Natural killer cell treated with Interleukin-12 subunit alpha and Interleukin-12 subunit beta and Interleukin-15 and Interleukin-18, amount 100 ng/mL, for 72 hours (primary cell): ENCODE measurements at regions not wholly inside any gene's neighbourhood (a gene's known extent, or its start where the extent isn't known, plus 50 kb on each side); places are given as distances from the start of the nearest gene placed in this dataset.

Source experiments
- ATAC-seq, 2 donors: fragments of 150-1000 bp; cut with Tn5 transposase in 1 of 2; sonication (Bioruptor Pico), chemical (Tn5 transposase) in 1 of 2; 2 replicates each; pipeline ENCODE4 v1.10.0; 2021
- DNase-seq: peaks from one replicate; pipeline ENCODE4 v3.0.0; 2022; ENCODE audit warnings: low spot score
- H3K27ac Mint-ChIP-seq, 2 donors: 1 replicate in 1 of 2; 2 replicates in 1 of 2; pipeline ENCODE4 v1.8.0; 2022; ENCODE audit warnings: mixed read lengths in 2 of 2, mild to moderate bottlenecking in 1 of 2, moderate library complexity in 1 of 2
- H3K27me3 Mint-ChIP-seq, 2 donors: 1 replicate in 1 of 2; 2 replicates in 1 of 2; pipeline ENCODE4 v1.8.0; 2022; ENCODE audit warnings: mixed read lengths in 2 of 2
- H3K36me3 Mint-ChIP-seq: one replicate; pipeline ENCODE4 v1.8.0; 2022; ENCODE audit warnings: mixed read lengths
- H3K4me1 Mint-ChIP-seq, 2 donors: 1 replicate in 1 of 2; 2 replicates in 1 of 2; pipeline ENCODE4 v1.8.0; 2022; ENCODE audit warnings: low read depth in 2 of 2, mixed read lengths in 2 of 2, mild to moderate bottlenecking in 1 of 2
- H3K4me3 Mint-ChIP-seq: one replicate; pipeline ENCODE4 v1.8.0; 2022; ENCODE audit warnings: mixed read lengths
- H3K9me3 Mint-ChIP-seq: 2 replicates; pipeline ENCODE4 v1.8.0; 2022; ENCODE audit warnings: mixed read lengths

- H3K27ac Mint-ChIP-seq: no peak overlapping the region
- H3K9me3 Mint-ChIP-seq: peaks cover 3% of the 10 kb centered on the region
- no peak for DNase-seq
- no peak overlapping the region for H3K4me3 Mint-ChIP-seq
- H3K27me3 Mint-ChIP-seq: peaks cover 0 to 7% of the 10 kb centered on the region in 2 donors
- no peaks in the 10 kb centered on the region for H3K36me3 Mint-ChIP-seq
- ATAC-seq: no peak
- H3K4me1 Mint-ChIP-seq: no peaks in the 10 kb centered on the region
Observed at GRCh38 chr2:117692001-117692763, 122.3 kb upstream of the DDX18 start.

DNA sequence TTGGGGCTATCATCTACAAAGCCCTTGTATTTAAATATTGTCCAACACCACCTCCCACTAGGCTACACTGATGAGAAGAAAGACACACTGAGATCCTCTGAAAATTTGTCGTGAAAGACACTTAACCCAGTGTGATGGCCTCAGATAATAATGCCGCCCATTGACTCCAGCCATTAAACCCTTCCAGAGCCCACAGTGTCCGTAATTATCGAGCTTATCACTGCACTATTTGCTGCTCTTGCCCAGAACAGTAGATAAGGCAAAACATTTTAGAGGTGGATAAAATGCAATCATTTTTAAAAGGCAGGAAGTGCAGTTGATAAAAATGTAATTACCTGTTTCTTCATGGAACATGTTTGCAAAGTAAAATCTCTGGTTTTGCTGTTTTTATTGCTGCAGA, 121.3 kb upstream of the DDX18 start:
- Mint-ChIP-seq H3K9me3 (peaks cover 3% of the 10 kb centered on the region), H3K27me3 (peaks cover 0 to 3% of the 10 kb centered on the region in 2 donors), H3K36me3 (no peaks in the 10 kb centered on the region), H3K27ac (no peak overlapping the region), H3K4me1 (no peaks in the 10 kb centered on the region), H3K4me3 (no peak overlapping the region)
- DNase-seq (no peak), ATAC-seq (no peak)

- no peak for ATAC-seq
- no peak for DNase-seq
- H3K9me3 Mint-ChIP-seq: peaks cover 3% of the 10 kb centered on the region
- no peaks in the 10 kb centered on the region for H3K27me3 Mint-ChIP-seq
- no peaks in the 10 kb centered on the region for H3K36me3 Mint-ChIP-seq
- H3K4me3 Mint-ChIP-seq: no peak overlapping the region
- no peak overlapping the region for H3K27ac Mint-ChIP-seq
- no peaks in the 10 kb centered on the region for H3K4me1 Mint-ChIP-seq
Observed at GRCh38 chr2:117693651-117694050, 120.8 kb upstream of the DDX18 start.

- no peaks in the 10 kb centered on the region for H3K4me1 Mint-ChIP-seq
- ATAC-seq (no peak), DNase-seq (no peak)
- no peaks in the 10 kb centered on the region for H3K36me3 Mint-ChIP-seq
- no peak overlapping the region for H3K4me3 Mint-ChIP-seq
- no peaks in the 10 kb centered on the region for H3K27me3 Mint-ChIP-seq
- H3K27ac Mint-ChIP-seq: no peak overlapping the region
- H3K9me3 Mint-ChIP-seq: peaks cover 3% of the 10 kb centered on the region
Observed at GRCh38 chr2:117698287-117698686, 116.2 kb upstream of the DDX18 start.

- H3K4me1 Mint-ChIP-seq: no peaks in the 10 kb centered on the region
- peaks cover 3% of the 10 kb centered on the region for H3K9me3 Mint-ChIP-seq
- no peaks in the 10 kb centered on the region for H3K27me3 Mint-ChIP-seq
- DNase-seq (no peak), ATAC-seq (no peak)
- H3K4me3 Mint-ChIP-seq: no peak overlapping the region
- no peak overlapping the region for H3K27ac Mint-ChIP-seq
- H3K36me3 Mint-ChIP-seq: no peaks in the 10 kb centered on the region
Observed at GRCh38 chr2:117698819-117699218, 115.7 kb upstream of the DDX18 start.

- H3K4me1 Mint-ChIP-seq: no peaks in the 10 kb centered on the region
- peaks cover 3% of the 10 kb centered on the region for H3K9me3 Mint-ChIP-seq
Observed at GRCh38 chr2:117700471-117700870, 114.0 kb upstream of the DDX18 start.

DNA sequence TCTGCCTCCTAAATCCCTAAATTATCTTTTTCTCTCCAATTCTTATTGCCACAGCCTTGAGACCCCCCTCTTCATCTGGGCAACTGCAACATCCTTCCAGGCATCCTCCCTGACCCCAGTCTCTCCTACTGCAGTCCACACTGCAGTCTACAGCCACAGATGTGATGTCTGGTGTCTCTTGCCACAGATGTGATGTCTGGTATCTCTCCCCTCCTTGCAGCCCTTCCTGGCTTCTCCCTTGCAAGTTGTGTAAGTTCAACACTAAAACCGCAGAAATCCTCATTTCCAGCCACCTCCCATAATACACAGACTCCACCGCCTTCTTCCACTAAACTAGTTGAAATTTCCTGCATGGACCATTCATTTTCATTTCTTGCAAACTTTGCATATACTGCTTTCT, 113.1 kb upstream of the DDX18 start:
- Mint-ChIP-seq H3K27ac (no peak overlapping the region), H3K4me3 (no peak overlapping the region), H3K4me1 (no peaks in the 10 kb centered on the region), H3K36me3 (no peaks in the 10 kb centered on the region), H3K27me3 (no peaks in the 10 kb centered on the region), H3K9me3 (no peaks in the 10 kb centered on the region)
- DNase-seq (no peak), ATAC-seq (no peak)

More at GRCh38 chr2:117700471-117700870, 114.0 kb upstream of the DDX18 start:
- DNase-seq (no peak), ATAC-seq (no peak)
- Mint-ChIP-seq H3K27ac (no peak overlapping the region), H3K4me3 (no peak overlapping the region), H3K36me3 (no peaks in the 10 kb centered on the region), H3K27me3 (no peaks in the 10 kb centered on the region)

DNA sequence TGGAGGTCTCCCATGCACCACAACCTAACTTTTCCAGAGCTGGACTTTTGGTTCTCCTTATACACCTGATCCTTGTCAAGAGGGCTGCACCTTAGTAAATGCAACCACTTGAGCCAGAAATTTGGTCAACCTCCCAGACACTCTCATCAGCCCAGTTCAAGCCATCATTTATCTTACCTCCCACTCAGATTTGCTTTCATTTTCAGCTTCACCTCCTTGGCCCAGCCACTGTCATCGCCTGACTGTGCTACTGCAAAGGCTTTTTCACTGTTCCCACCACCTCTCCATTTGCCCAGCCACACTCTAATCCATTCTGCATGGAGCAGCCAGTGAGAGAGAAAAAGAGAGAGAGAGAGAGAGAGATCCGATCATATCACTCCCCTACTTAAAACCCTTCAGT, 112.4 kb upstream of the DDX18 start:
- Mint-ChIP-seq H3K4me1 (no peaks in the 10 kb centered on the region), H3K4me3 (no peak overlapping the region), H3K27ac (no peak overlapping the region), H3K36me3 (no peaks in the 10 kb centered on the region), H3K9me3 (no peaks in the 10 kb centered on the region), H3K27me3 (no peaks in the 10 kb centered on the region)
- ATAC-seq: no peak
- DNase-seq: no peak

GRCh38 chr2:117703858-117704257, 110.6 kb upstream of the DDX18 start:
- Mint-ChIP-seq H3K27ac (no peak overlapping the region), H3K27me3 (peaks cover 6% of the 10 kb centered on the region in 2 donors), H3K4me3 (no peak overlapping the region), H3K4me1 (no peaks in the 10 kb centered on the region), H3K9me3 (peaks cover 7% of the 10 kb centered on the region), H3K36me3 (no peaks in the 10 kb centered on the region)
- no peak for DNase-seq
- no peak for ATAC-seq

DNA sequence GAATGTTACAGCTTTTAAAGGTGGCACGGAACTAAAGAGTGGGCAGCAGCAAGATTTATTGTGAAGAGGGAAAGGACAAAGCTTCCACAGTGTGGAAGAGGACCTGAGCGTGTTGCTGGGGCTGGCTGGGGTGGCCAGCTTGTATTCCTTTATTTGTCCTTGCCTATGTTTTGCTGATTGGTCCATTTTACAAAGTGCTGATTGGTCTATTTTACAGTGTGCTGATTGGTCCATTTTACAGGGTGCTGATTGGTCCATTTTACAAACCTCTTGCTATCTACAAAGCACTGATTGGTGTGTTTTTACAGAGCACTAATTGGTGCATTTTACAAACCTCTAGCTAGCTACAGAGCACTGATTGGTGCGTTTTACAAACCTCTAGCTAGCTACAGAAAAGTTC, 109.7 kb upstream of the DDX18 start:
- H3K4me3 Mint-ChIP-seq: no peak overlapping the region
- peaks cover 6% of the 10 kb centered on the region in 2 donors for H3K27me3 Mint-ChIP-seq
- H3K36me3 Mint-ChIP-seq: no peaks in the 10 kb centered on the region
- no peaks in the 10 kb centered on the region for H3K4me1 Mint-ChIP-seq
- ATAC-seq: no peak
- H3K27ac Mint-ChIP-seq: no peak overlapping the region
- no peak for DNase-seq
- peaks cover 7% of the 10 kb centered on the region for H3K9me3 Mint-ChIP-seq

DNA sequence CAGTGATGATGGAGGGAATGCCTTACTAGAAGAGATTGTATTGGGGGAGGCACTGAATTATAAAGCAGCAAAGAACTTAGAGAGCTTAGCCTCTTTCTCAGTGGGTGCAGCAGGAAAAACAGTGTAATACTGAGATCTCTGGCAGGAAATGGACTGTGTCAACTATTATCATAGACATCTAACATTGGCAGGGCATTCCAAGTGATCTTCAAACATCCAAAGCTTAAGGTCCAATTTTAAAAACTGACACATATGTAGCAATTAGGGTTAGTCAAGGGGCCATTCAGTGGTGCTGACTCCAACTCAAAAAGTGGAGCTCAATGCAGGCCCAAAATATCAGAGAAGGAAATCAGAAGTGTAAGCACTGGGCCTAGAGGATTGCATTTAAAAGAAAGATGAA, 106.6 kb upstream of the DDX18 start:
- H3K27ac Mint-ChIP-seq: no peak overlapping the region
- H3K4me1 Mint-ChIP-seq: no peaks in the 10 kb centered on the region
- DNase-seq: no peak
- H3K9me3 Mint-ChIP-seq: peaks cover 11% of the 10 kb centered on the region
- ATAC-seq: no peak
- no peaks in the 10 kb centered on the region for H3K36me3 Mint-ChIP-seq
- peaks cover 6% of the 10 kb centered on the region in 2 donors for H3K27me3 Mint-ChIP-seq
- H3K4me3 Mint-ChIP-seq: no peak overlapping the region

DNA sequence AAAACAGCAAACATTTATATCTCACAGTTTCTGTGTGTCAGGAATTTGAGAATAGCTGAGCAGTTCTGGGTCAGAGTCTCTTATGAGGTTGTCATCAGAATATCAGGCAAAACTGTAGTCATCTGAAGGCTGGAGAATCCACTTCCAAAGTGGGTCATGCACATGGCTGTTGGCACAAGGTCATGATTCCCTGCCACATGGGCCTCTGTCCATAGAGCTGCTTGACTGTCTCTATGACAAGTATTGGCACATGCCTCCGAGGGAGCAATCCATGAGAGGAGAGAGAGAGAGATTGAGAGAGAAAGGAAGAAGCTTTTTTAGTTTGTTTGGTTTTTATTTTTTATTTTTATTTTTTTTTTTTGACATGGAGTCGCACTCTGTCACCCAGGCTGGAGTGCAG, 101.8 kb upstream of the DDX18 start:
- ATAC-seq (no peak), DNase-seq (no peak)
- peaks cover 4 to 12% of the 10 kb centered on the region in 2 donors for H3K27me3 Mint-ChIP-seq
- H3K9me3 Mint-ChIP-seq: peaks cover 9% of the 10 kb centered on the region
- no peaks in the 10 kb centered on the region for H3K4me1 Mint-ChIP-seq
- H3K36me3 Mint-ChIP-seq: no peaks in the 10 kb centered on the region
- no peak overlapping the region for H3K27ac Mint-ChIP-seq
- H3K4me3 Mint-ChIP-seq: no peak overlapping the region

DNA sequence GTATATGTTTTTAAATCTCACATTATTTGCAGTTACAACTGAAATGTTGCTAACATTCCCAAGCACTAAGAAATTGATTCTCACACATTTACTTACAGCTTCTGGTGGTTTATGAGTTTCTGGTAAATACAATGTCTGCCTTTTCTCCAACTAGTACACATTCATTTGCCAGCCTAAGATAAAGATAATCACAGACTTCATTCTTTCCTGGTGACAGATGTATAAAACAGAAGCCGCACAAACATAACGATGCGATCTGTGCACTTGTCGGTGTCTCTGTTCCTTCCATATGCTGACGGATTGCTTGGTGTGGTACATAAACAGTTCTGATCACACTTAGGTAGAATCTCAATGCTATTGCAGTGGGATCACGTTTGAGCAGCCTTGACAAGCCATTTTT, 100.4 kb upstream of the DDX18 start:
- Mint-ChIP-seq H3K27ac (no peak overlapping the region), H3K27me3 (peaks cover 0 to 12% of the 10 kb centered on the region in 2 donors), H3K9me3 (peaks cover 4% of the 10 kb centered on the region), H3K36me3 (no peaks in the 10 kb centered on the region), H3K4me1 (no peaks in the 10 kb centered on the region), H3K4me3 (no peak overlapping the region)
- ATAC-seq: no peak
- no peak for DNase-seq

DNA sequence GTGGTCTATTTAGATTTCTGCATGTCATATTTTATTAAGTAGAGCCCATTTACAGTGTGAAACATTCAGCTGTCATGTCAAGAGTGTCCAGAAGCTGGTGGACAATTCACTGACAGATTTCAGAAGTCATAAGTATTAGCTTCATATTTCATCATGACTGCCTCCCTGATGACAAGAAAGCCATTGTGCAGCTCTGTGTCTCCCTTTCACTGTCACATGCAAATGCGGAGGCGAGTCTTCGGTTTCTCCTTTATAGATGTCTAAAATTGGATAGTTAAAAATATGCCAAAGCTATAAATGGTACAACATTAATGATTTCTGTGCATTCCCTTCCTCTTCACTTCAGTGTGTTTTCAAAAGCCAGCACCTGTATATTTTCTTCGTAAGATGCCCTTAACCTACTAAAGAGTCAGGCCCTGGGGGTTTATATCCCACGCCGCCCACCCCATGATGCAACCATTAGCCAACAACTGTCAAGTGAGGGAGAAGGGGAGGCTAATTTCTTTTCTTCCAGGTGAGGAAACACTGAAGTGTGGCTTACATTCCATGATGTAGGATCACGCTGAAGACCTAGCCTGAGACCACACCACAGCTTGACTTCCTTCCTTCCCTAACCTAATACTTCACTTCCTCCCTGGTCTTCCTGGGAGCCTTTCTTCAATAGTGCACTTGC, 99.6 kb upstream of the DDX18 start:
- Mint-ChIP-seq H3K27ac (no peak overlapping the region), H3K4me3 (no peak overlapping the region), H3K9me3 (peaks cover 4% of the 10 kb centered on the region), H3K36me3 (no peaks in the 10 kb centered on the region), H3K4me1 (no peaks in the 10 kb centered on the region), H3K27me3 (peaks cover 0 to 12% of the 10 kb centered on the region in 2 donors)
- ATAC-seq (no peak), DNase-seq (no peak)
